ENCODE measurements at regions not wholly inside any gene's neighbourhood (a gene's known extent, or its start where the extent isn't known, plus 50 kb on each side); places are given as distances from the start of the nearest gene placed in this dataset.

- DNase-seq (ENCODE audit: low read depth in 4 of 4, low spot score in 1 of 4) = no peak
Measured at GRCh38 chr7:132733860-132734259, 157.6 kb upstream of the PLXNA4 start.

GRCh38 chr7:132732321-132732865 lies 156.1 kb upstream of the PLXNA4 start:
- DNase-seq (ENCODE audit: low read depth in 4 of 4, low spot score in 1 of 4) = no peak

- DNase-seq (ENCODE audit: low read depth in 4 of 4, low spot score in 1 of 4) = no peak
Measured at GRCh38 chr7:132730105-132730504, 153.8 kb upstream of the PLXNA4 start.

GRCh38 chr7:132723506-132724081 lies 147.3 kb upstream of the PLXNA4 start:
- DNase-seq (ENCODE audit: low read depth in 4 of 4, low spot score in 1 of 4) = no peak

- no peak for DNase-seq (ENCODE audit: low read depth in 4 of 4, low spot score in 1 of 4)
Measured at GRCh38 chr7:132720835-132721234, 144.6 kb upstream of the PLXNA4 start.

- no peak for DNase-seq (ENCODE audit: low read depth in 4 of 4, low spot score in 1 of 4)
Measured at GRCh38 chr7:132713893-132714292, 137.6 kb upstream of the PLXNA4 start.

- peak in 2 of 4 experiments; percentile 1 to 4 for DNase-seq (ENCODE audit: low read depth in 4 of 4, low spot score in 1 of 4)
Measured at GRCh38 chr7:132709971-132710567, 133.8 kb upstream of the PLXNA4 start.

- no peak for DNase-seq (ENCODE audit: low read depth in 4 of 4, low spot score in 1 of 4)
Measured at GRCh38 chr7:132708470-132708869, 132.2 kb upstream of the PLXNA4 start.

GRCh38 chr7:132705146-132705545 lies 128.9 kb upstream of the PLXNA4 start:
- DNase-seq (ENCODE audit: low read depth in 4 of 4, low spot score in 1 of 4) = no peak

GRCh38 chr7:132703742-132704141 lies 127.5 kb upstream of the PLXNA4 start:
- DNase-seq (ENCODE audit: low read depth in 4 of 4, low spot score in 1 of 4) = no peak

GRCh38 chr7:132697003-132697402 lies 120.7 kb upstream of the PLXNA4 start:
- no peak for DNase-seq (ENCODE audit: low read depth in 4 of 4, low spot score in 1 of 4)

- no peak for DNase-seq (ENCODE audit: low read depth in 4 of 4, low spot score in 1 of 4)
Measured at GRCh38 chr7:132696332-132696731, 120.1 kb upstream of the PLXNA4 start.

- DNase-seq (ENCODE audit: low read depth in 4 of 4, low spot score in 1 of 4) = no peak
Measured at GRCh38 chr7:132691201-132691600, 114.9 kb upstream of the PLXNA4 start.

GRCh38 chr7:132690174-132690573 lies 113.9 kb upstream of the PLXNA4 start:
- no peak for DNase-seq (ENCODE audit: low read depth in 4 of 4, low spot score in 1 of 4)

GRCh38 chr7:132687981-132688383 lies 111.7 kb upstream of the PLXNA4 start:
- no peak for DNase-seq (ENCODE audit: low read depth in 4 of 4, low spot score in 1 of 4)

GRCh38 chr7:132687016-132687415 lies 110.7 kb upstream of the PLXNA4 start:
- no peak for DNase-seq (ENCODE audit: low read depth in 4 of 4, low spot score in 1 of 4)

- DNase-seq (ENCODE audit: low read depth in 4 of 4, low spot score in 1 of 4) = no peak
Measured at GRCh38 chr7:132685277-132685676, 109.0 kb upstream of the PLXNA4 start.

GRCh38 chr7:132683896-132684690 lies 107.8 kb upstream of the PLXNA4 start:
- DNase-seq (ENCODE audit: low read depth in 4 of 4, low spot score in 1 of 4) = no peak

- DNase-seq (ENCODE audit: low read depth in 4 of 4, low spot score in 1 of 4) = no peak
Measured at GRCh38 chr7:132681951-132682350, 105.7 kb upstream of the PLXNA4 start.

GRCh38 chr7:132680590-132680989 lies 104.3 kb upstream of the PLXNA4 start:
- DNase-seq (ENCODE audit: low read depth in 4 of 4, low spot score in 1 of 4) = no peak

GRCh38 chr7:132678656-132679055 lies 102.4 kb upstream of the PLXNA4 start:
- DNase-seq (ENCODE audit: low read depth in 4 of 4, low spot score in 1 of 4) = no peak

- no peak for DNase-seq (ENCODE audit: low read depth in 4 of 4, low spot score in 1 of 4)
Measured at GRCh38 chr7:132677918-132678317, 101.6 kb upstream of the PLXNA4 start.
